DND-41 (cell line): ENCODE measurements at regions not wholly inside any gene's neighbourhood (a gene's known extent, or its start where the extent isn't known, plus 50 kb on each side); places are given as distances from the start of the nearest gene placed in this dataset.

Source experiments
- ATAC-seq: fragments of 200-7000 bp; cut with Tn5 transposase; 3 replicates; pipeline ENCODE4 v1.9.1; 2021; ENCODE audit warnings: low read depth; ENCODE audit not compliant: insufficient read depth
- DNase-seq: peaks from one replicate; pipeline ENCODE4 v3.0.0-alpha.2; 2020
- H2AFZ ChIP-seq: 2 replicates; pipeline ENCODE4 v1.6.0; 2012; ENCODE audit warnings: low read depth, low read length
- H3K27ac ChIP-seq: 2 replicates; pipeline ENCODE4 v1.5.1; 2012; ENCODE audit warnings: low read length, inconsistent platforms
- H3K27me3 ChIP-seq: fragments of 200-600 bp; sonication (generic); 2 replicates; pipeline ENCODE4 v1.6.0; 2012; ENCODE audit warnings: low read length, mild to moderate bottlenecking, inconsistent platforms; ENCODE audit not compliant: insufficient read depth, poor library complexity
- H3K36me3 ChIP-seq: 2 replicates; pipeline ENCODE4 v1.5.1; 2012; ENCODE audit warnings: low read length, inconsistent platforms; ENCODE audit not compliant: insufficient read depth
- H3K4me1 ChIP-seq: 2 replicates; pipeline ENCODE4 v1.5.1; 2012; ENCODE audit warnings: mild to moderate bottlenecking, low read length; ENCODE audit not compliant: insufficient read depth
- H3K4me2 ChIP-seq: 2 replicates; pipeline ENCODE4 v1.6.0; 2012; ENCODE audit warnings: mild to moderate bottlenecking, moderate library complexity, low read length, inconsistent platforms; ENCODE audit not compliant: insufficient read depth
- H3K4me3 ChIP-seq, 2 experiments: fragments of 200-600 bp in 1 of 2; shearing (Covaris generic) in 1 of 2; 2 replicates each; pipeline ENCODE4 v1.5.1; 2012 to 2016; ENCODE audit warnings: inconsistent platforms in 2 of 2, low read length in 2 of 2, mild to moderate bottlenecking in 2 of 2, low read depth in 1 of 2, moderate library complexity in 1 of 2
- H3K79me2 ChIP-seq: 2 replicates; pipeline ENCODE4 v1.6.0; 2012; ENCODE audit warnings: low read length, inconsistent platforms; ENCODE audit not compliant: insufficient read depth
- H3K9ac ChIP-seq: 2 replicates; pipeline ENCODE4 v1.6.0; 2012; ENCODE audit warnings: low read depth, mild to moderate bottlenecking, inconsistent platforms, low read length, moderate library complexity
- H3K9me3 ChIP-seq: 2 replicates; pipeline ENCODE4 v1.5.1; 2012; ENCODE audit warnings: low read length, moderate library complexity, mild to moderate bottlenecking, inconsistent platforms; ENCODE audit not compliant: insufficient read depth, severe bottlenecking
- H4K20me1 ChIP-seq: 2 replicates; pipeline ENCODE4 v1.6.0; 2012; ENCODE audit warnings: low read length; ENCODE audit not compliant: insufficient read depth
- EZH2 ChIP-seq: IDR thresholded peaks from 3 replicates; pipeline ENCODE4 v1.6.1; 2012; ENCODE audit warnings: borderline replicate concordance, low read depth, mild to moderate bottlenecking, moderate library complexity, low read length, inconsistent platforms; ENCODE audit not compliant: severe bottlenecking
- TF ChIP-seq, protein P1 (sequence below): IDR thresholded peaks from 2 replicates; pipeline ENCODE4 v1.5.1; 2012; ENCODE audit warnings: borderline replicate concordance, low read length, moderate library complexity, mild to moderate bottlenecking; ENCODE audit not compliant: poor library complexity, severe bottlenecking; ENCODE audit errors: extremely low read depth

DNA sequence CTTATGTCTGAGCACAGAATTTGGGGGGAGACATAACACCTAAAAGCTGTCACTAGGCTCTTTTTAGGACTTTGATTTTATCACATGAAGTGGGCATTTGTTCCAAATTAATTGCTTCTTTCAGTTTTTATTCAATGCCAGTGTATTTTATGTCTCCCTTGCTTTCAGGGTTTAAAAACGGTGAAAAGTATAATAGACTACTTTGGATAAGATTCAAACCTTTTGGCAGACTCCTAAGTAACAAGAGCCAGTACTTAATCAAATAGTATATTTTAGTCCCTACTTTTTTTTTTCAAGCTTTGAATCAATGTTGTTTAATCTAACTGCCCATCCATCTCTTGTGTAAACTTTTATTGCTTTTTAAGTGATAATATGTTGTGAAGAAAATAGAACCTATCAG is 847.2 kb upstream of the DPPA4 start:
- DNase-seq: no peak
- no peaks in the 10 kb centered on the region for H3K27me3 ChIP-seq
- no peaks in the 10 kb centered on the region for H3K4me1 ChIP-seq
- no peak overlapping the region for H3K4me3 ChIP-seq
- no peaks in the 10 kb centered on the region for H3K79me2 ChIP-seq
- H2AFZ ChIP-seq: no peak overlapping the region
- no peak for TF ChIP-seq EZH2
- TF ChIP-seq, protein P1, sequence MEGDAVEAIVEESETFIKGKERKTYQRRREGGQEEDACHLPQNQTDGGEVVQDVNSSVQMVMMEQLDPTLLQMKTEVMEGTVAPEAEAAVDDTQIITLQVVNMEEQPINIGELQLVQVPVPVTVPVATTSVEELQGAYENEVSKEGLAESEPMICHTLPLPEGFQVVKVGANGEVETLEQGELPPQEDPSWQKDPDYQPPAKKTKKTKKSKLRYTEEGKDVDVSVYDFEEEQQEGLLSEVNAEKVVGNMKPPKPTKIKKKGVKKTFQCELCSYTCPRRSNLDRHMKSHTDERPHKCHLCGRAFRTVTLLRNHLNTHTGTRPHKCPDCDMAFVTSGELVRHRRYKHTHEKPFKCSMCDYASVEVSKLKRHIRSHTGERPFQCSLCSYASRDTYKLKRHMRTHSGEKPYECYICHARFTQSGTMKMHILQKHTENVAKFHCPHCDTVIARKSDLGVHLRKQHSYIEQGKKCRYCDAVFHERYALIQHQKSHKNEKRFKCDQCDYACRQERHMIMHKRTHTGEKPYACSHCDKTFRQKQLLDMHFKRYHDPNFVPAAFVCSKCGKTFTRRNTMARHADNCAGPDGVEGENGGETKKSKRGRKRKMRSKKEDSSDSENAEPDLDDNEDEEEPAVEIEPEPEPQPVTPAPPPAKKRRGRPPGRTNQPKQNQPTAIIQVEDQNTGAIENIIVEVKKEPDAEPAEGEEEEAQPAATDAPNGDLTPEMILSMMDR: no peak
- H3K9me3 ChIP-seq: no peaks in the 10 kb centered on the region
- H4K20me1 ChIP-seq: no peaks in the 10 kb centered on the region
- H3K4me2 ChIP-seq: no peak overlapping the region
- H3K27ac ChIP-seq: no peak overlapping the region
- no peak for ATAC-seq
- no peaks in the 10 kb centered on the region for H3K36me3 ChIP-seq
- H3K9ac ChIP-seq: no peak overlapping the region

DNA sequence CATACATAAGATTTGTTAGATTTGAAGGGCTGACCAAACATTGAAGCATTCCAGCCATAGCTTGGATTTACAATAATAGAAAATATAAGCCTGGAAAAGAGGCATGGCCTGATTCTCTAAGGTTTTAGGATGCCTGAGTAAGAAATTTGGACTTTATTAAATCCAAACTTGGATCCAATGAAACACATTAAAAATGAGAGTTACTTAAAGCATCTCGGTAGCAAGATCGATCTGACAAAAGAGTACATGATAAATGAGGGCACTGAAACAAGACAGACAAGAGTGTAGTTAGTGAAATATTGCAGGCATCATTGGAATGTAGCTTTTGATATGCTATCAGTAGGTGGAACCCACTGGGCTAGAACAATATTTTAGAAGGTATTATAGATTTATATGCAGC is 855.7 kb upstream of the DPPA4 start:
- H3K4me1 ChIP-seq: no peaks in the 10 kb centered on the region
- H2AFZ ChIP-seq: no peak overlapping the region
- H3K4me3 ChIP-seq: no peak overlapping the region
- H3K27ac ChIP-seq: no peak overlapping the region
- H3K9me3 ChIP-seq: no peaks in the 10 kb centered on the region
- H3K4me2 ChIP-seq: no peak overlapping the region
- H4K20me1 ChIP-seq: no peaks in the 10 kb centered on the region
- TF ChIP-seq EZH2: no peak
- TF ChIP-seq, protein P1: no peak
- H3K27me3 ChIP-seq: no peaks in the 10 kb centered on the region
- DNase-seq (no peak), ATAC-seq (no peak)
- H3K79me2 ChIP-seq: no peaks in the 10 kb centered on the region
- no peaks in the 10 kb centered on the region for H3K36me3 ChIP-seq
- no peak overlapping the region for H3K9ac ChIP-seq

DNA sequence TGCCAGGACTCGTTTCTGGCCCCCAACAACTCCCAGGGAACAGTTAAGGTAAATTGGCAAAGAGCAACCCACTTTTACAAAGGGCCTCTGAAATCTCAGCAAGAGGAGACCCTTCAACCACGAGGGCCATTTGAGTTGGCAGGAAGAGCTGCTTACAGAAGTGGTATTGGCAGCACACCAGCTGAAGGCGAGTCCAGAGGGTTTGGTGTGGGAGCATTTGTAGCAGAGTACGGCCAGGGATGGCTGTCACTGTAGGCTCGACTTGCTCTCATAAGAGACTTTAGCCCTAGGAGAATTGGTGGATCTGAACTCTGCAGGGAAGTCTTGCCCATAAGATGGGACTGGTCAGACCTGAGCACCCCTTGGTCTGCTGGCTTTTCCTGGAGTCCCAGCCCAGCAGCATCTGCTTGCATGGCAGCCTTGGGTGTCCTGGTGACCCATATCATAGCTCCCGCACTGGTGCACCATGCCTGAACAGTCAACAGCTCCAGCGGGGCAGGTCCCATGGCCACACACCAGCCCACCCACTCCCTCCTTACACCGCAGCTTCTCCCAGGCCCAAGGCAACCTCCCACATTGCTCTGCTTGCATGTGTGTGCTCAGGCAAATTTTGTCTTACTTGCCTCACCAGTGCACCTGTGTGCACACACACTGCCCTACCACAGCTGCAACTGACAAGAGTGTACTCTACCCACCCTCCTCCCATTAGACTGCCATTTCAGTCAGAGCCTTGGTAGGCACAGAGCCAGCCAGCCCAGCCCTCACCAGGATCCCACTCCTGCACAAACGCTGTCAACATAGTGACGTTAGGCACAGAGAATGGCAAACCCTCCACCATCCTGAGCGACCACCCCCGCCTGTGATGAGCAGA is 861.6 kb upstream of the DPPA4 start:
- H3K36me3 ChIP-seq: no peaks in the 10 kb centered on the region
- H2AFZ ChIP-seq: no peak overlapping the region
- no peak overlapping the region for H3K9ac ChIP-seq
- TF ChIP-seq, protein P1: no peak
- no peak for TF ChIP-seq EZH2
- ATAC-seq: peak; percentile 37; the same call in 2 of the 3 replicates
- no peak overlapping the region for H3K4me3 ChIP-seq
- no peaks in the 10 kb centered on the region for H3K27me3 ChIP-seq
- no peaks in the 10 kb centered on the region for H3K4me1 ChIP-seq
- no peak overlapping the region for H3K27ac ChIP-seq
- DNase-seq: peak; percentile 6
- H3K4me2 ChIP-seq: no peak overlapping the region
- no peaks in the 10 kb centered on the region for H3K9me3 ChIP-seq
- no peaks in the 10 kb centered on the region for H4K20me1 ChIP-seq
- H3K79me2 ChIP-seq: no peaks in the 10 kb centered on the region

DNA sequence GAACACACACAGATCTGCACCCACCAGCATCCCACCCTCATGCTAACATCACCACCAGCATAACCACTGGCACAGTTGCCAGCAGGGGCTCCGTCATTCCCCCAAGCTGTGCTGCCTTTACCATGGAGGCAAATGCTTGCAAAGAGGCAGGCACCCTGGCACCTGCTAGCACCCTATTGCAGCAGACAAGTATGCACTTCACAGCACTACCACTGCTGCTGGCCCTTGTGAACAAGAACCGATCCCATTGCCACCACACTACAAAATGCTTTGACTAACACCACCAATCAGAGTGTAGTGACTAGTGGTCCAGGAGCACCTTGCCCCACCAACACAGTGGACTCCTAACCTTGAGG is 862.2 kb upstream of the DPPA4 start:
- H3K9me3 ChIP-seq: no peaks in the 10 kb centered on the region
- DNase-seq: no peak
- no peaks in the 10 kb centered on the region for H3K4me1 ChIP-seq
- H3K27me3 ChIP-seq: no peaks in the 10 kb centered on the region
- no peak overlapping the region for H2AFZ ChIP-seq
- H4K20me1 ChIP-seq: no peaks in the 10 kb centered on the region
- TF ChIP-seq, protein P1: no peak
- H3K4me3 ChIP-seq: no peak overlapping the region
- no peaks in the 10 kb centered on the region for H3K79me2 ChIP-seq
- no peak overlapping the region for H3K9ac ChIP-seq
- no peak overlapping the region for H3K27ac ChIP-seq
- no peak for ATAC-seq
- no peaks in the 10 kb centered on the region for H3K36me3 ChIP-seq
- H3K4me2 ChIP-seq: no peak overlapping the region
